Neural cell (in vitro differentiated cells): ENCODE measurements at regions not wholly inside any gene's neighbourhood (a gene's known extent, or its start where the extent isn't known, plus 50 kb on each side); places are given as distances from the start of the nearest gene placed in this dataset.

Experiments used
- CTCF ChIP-seq: fragments of 450-650 bp; IDR thresholded peaks from 2 replicates; pipeline ENCODE4 v1.5.1; 2014; ENCODE audit warnings: antibody characterized with exemption, mild to moderate bottlenecking, moderate library complexity; ENCODE audit not compliant: poor library complexity, severe bottlenecking
- EP300 ChIP-seq: fragments of 450-650 bp; conservative IDR thresholded peaks from 2 replicates; pipeline ENCODE4 v1.6.1; 2014; ENCODE audit warnings: antibody characterized with exemption, mild to moderate bottlenecking, moderate library complexity; ENCODE audit not compliant: poor library complexity, severe bottlenecking
- EZH2 ChIP-seq: fragments of 200-600, 300-800 bp; shearing (Covaris generic), sonication (generic); IDR thresholded peaks from 2 replicates; pipeline ENCODE4 v1.6.1; 2014; ENCODE audit warnings: antibody characterized with exemption, low read length, borderline replicate concordance, mild to moderate bottlenecking; ENCODE audit not compliant: insufficient read depth, poor library complexity, severe bottlenecking
- MXI1 ChIP-seq: fragments of 450-650 bp; conservative IDR thresholded peaks from 2 replicates; pipeline ENCODE4 v1.6.1; 2014; ENCODE audit warnings: antibody characterized with exemption, mild to moderate bottlenecking; ENCODE audit not compliant: poor library complexity, severe bottlenecking
- POLR2AphosphoS5 ChIP-seq: IDR thresholded peaks from 2 replicates; pipeline ENCODE4 v1.6.1; 2012
- RAD21 ChIP-seq: fragments of 450-650 bp; conservative IDR thresholded peaks from 2 replicates; pipeline ENCODE4 v1.6.1; 2014; ENCODE audit warnings: antibody characterized with exemption, mild to moderate bottlenecking, moderate library complexity
- REST ChIP-seq: IDR thresholded peaks from 2 replicates; pipeline ENCODE4 v1.6.1; 2012; ENCODE audit warnings: borderline replicate concordance
- SMC3 ChIP-seq: fragments of 450-650 bp; conservative IDR thresholded peaks from 2 replicates; pipeline ENCODE4 v1.6.1; 2014; ENCODE audit warnings: antibody characterized with exemption, mild to moderate bottlenecking, moderate library complexity; ENCODE audit not compliant: poor library complexity
- TAF1 ChIP-seq: IDR thresholded peaks from 2 replicates; pipeline ENCODE4 v1.6.1; 2012; ENCODE audit warnings: low read depth

GRCh38 chr20:39452583-39453340, 490.6 kb downstream of the DHX35 start:
- TF ChIP-seq RAD21 (no peak), SMC3 (no peak), POLR2AphosphoS5 (no peak), REST (no peak), EP300 (no peak), CTCF (no peak), EZH2 (no peak), TAF1 (no peak), MXI1 (no peak)
